GM19025 (cell line): ENCODE measurements at regions not wholly inside any gene's neighbourhood (a gene's known extent, or its start where the extent isn't known, plus 50 kb on each side); places are given as distances from the start of the nearest gene placed in this dataset.
"Not testable (repeated sequence)": the region's sequence is repeated elsewhere in the genome, so short reads cannot be mapped to it uniquely, and the experiment has no call there.

ENCODE experiments used
- ATAC-seq: cut with Tn5 transposase; IDR thresholded peaks from one replicate; pipeline ENCODE4 v1.9.1; 2021; ENCODE audit warnings: mild to moderate bottlenecking, low read depth, moderate library complexity; ENCODE audit not compliant: unreplicated experiment

GRCh38 chr6:150761771-150762170 lies 103.7 kb upstream of the MTHFD1L start:
- no peak for ATAC-seq

GRCh38 chr6:150764334-150765066 lies 101.0 kb upstream of the MTHFD1L start:
- ATAC-seq, result no peak

- ATAC-seq, result peak; percentile 55
Measured at GRCh38 chr6:150765067-150765764, 100.3 kb upstream of the MTHFD1L start.

- no peak for ATAC-seq
Measured at GRCh38 chr6:150766201-150766997, 99.1 kb upstream of the MTHFD1L start.

- no peak for ATAC-seq
Measured at GRCh38 chr6:150767161-150767560, 98.3 kb upstream of the MTHFD1L start.

GRCh38 chr6:150767571-150768018 lies 97.9 kb upstream of the MTHFD1L start:
- no peak for ATAC-seq

GRCh38 chr6:150770637-150771036 lies 94.9 kb upstream of the MTHFD1L start:
- no peak for ATAC-seq

GRCh38 chr6:150773969-150774368 lies 91.5 kb upstream of the MTHFD1L start:
- ATAC-seq, result no peak

GRCh38 chr6:150775415-150776203 lies 89.9 kb upstream of the MTHFD1L start:
- no peak for ATAC-seq

GRCh38 chr6:150777736-150778135 lies 87.8 kb upstream of the MTHFD1L start:
- ATAC-seq, result no peak

GRCh38 chr6:150783813-150784212 lies 81.7 kb upstream of the MTHFD1L start:
- ATAC-seq, result no peak

GRCh38 chr6:150787429-150787828 lies 78.1 kb upstream of the MTHFD1L start:
- ATAC-seq, result no peak

GRCh38 chr6:150788089-150788488 lies 77.4 kb upstream of the MTHFD1L start:
- ATAC-seq, result no peak

- not testable (repeated sequence) for ATAC-seq
Measured at GRCh38 chr6:150789906-150790305, 75.6 kb upstream of the MTHFD1L start.

GRCh38 chr6:150791717-150792116 lies 73.8 kb upstream of the MTHFD1L start:
- no peak for ATAC-seq

- ATAC-seq, result no peak
Measured at GRCh38 chr6:150797949-150798348, 67.6 kb upstream of the MTHFD1L start.

GRCh38 chr6:150799276-150799805 lies 66.2 kb upstream of the MTHFD1L start:
- ATAC-seq, result no peak

GRCh38 chr6:150800674-150801314 lies 64.7 kb upstream of the MTHFD1L start:
- no peak for ATAC-seq

- ATAC-seq, result no peak
Measured at GRCh38 chr6:150806790-150807189, 58.7 kb upstream of the MTHFD1L start.
